PC-3 (cell line): ENCODE measurements at regions not wholly inside any gene's neighbourhood (a gene's known extent, or its start where the extent isn't known, plus 50 kb on each side); places are given as distances from the start of the nearest gene placed in this dataset.
A peak's percentile ranks its signal among the peaks of the same experiment; 100 is the strongest.

Source experiments
- ATAC-seq: fragments of 200-7000 bp; cut with Tn5 transposase; 2 replicates; pipeline ENCODE4 v1.9.1; 2020; ENCODE audit warnings: mild to moderate bottlenecking, moderate library complexity
- BruUV-seq: library from RNA; stranded (reverse); fragments of 400-500 nt; replicated peaks from 2 replicates; lab custom pipeline; 2021; lab: Mats Ljungman, UMichigan
- CTCF ChIA-PET: fragments of 300-600 bp; sonication (Branson Sonifier 250); formaldehyde crosslinking; loops from one replicate; lab custom pipeline; 2022; ENCODE audit warnings: antibody characterized with exemption; lab: Charles Lee
- POLR2A ChIA-PET: fragments of 300-600 bp; sonication (Branson Sonifier 250); formaldehyde crosslinking; loops from one replicate; lab custom pipeline; 2022; ENCODE audit warnings: antibody characterized with exemption; ENCODE audit not compliant: unreplicated experiment; lab: Charles Lee
- DNase-seq: peaks from one replicate; pipeline ENCODE4 v3.0.0-alpha.2; 2015
- H2AFZ ChIP-seq: fragments of 300-600 bp; sonication (generic); 2 replicates; pipeline ENCODE4 v1.6.0; 2016; ENCODE audit warnings: antibody characterized with exemption, low read length
- H3F3A ChIP-seq: fragments of 300-600 bp; sonication (generic); one replicate; pipeline ENCODE4 v1.6.0; 2017; ENCODE audit warnings: antibody characterized with exemption, low read length, control low read depth, mild to moderate bottlenecking; ENCODE audit not compliant: unreplicated experiment
- H3K27ac ChIP-seq: fragments of 300-600 bp; sonication (generic); 2 replicates; pipeline ENCODE4 v1.5.1; 2016; ENCODE audit warnings: mild to moderate bottlenecking, low read length
- H3K27me3 ChIP-seq: fragments of 300-600 bp; sonication (generic); 2 replicates; pipeline ENCODE4 v1.6.1; 2016; ENCODE audit warnings: low read length, mixed read lengths
- H3K36me3 ChIP-seq: fragments of 300-600 bp; sonication (generic); 2 replicates; pipeline ENCODE4 v1.6.1; 2016; ENCODE audit warnings: low read depth, mixed run types, low read length, mixed read lengths
- H3K4me1 ChIP-seq: fragments of 300-600 bp; sonication (generic); 2 replicates; pipeline ENCODE4 v1.5.1; 2016; ENCODE audit warnings: low read length; ENCODE audit not compliant: insufficient read depth
- H3K4me2 ChIP-seq: fragments of 300-600 bp; sonication (generic); 2 replicates; pipeline ENCODE4 v1.6.0; 2016; ENCODE audit warnings: low read length
- H3K4me3 ChIP-seq: fragments of 300-600 bp; sonication (generic); 2 replicates; pipeline ENCODE4 v1.5.1; 2016; ENCODE audit warnings: mild to moderate bottlenecking, low read length, mixed read lengths
- H3K79me2 ChIP-seq: fragments of 300-600 bp; sonication (generic); 2 replicates; pipeline ENCODE4 v1.6.1; 2017; ENCODE audit warnings: low read length, mixed read lengths
- H3K9ac ChIP-seq: fragments of 300-600 bp; sonication (generic); 2 replicates; pipeline ENCODE4 v1.6.0; 2016; ENCODE audit warnings: mild to moderate bottlenecking, low read length
- H3K9me2 ChIP-seq: fragments of 300-600 bp; sonication (generic); replicated peaks from 2 replicates; pipeline ENCODE4 v1.6.1; 2016; ENCODE audit warnings: mixed run types, low read length, mixed read lengths
- H3K9me3 ChIP-seq: fragments of 300-600 bp; sonication (generic); 2 replicates; pipeline ENCODE4 v1.6.1; 2016; ENCODE audit warnings: low read length, mixed read lengths
- H4K20me1 ChIP-seq: fragments of 300-600 bp; sonication (generic); 2 replicates; pipeline ENCODE4 v1.6.1; 2016; ENCODE audit warnings: low read length, mixed read lengths
- CTCF ChIP-seq: fragments of 300-600 bp; sonication (generic); conservative IDR thresholded peaks from 2 replicates; pipeline ENCODE4 v1.5.1; 2017; ENCODE audit warnings: antibody characterized with exemption, low read depth, mild to moderate bottlenecking, low read length
- EZH2 ChIP-seq: fragments of 300-600 bp; sonication (generic); IDR thresholded peaks from one replicate; pipeline ENCODE4 v1.6.1; 2017; ENCODE audit warnings: antibody characterized with exemption, mild to moderate bottlenecking, low read length; ENCODE audit not compliant: unreplicated experiment
- EZH2phosphoT487 ChIP-seq: fragments of 300-600 bp; sonication (generic); IDR thresholded peaks from 2 replicates; pipeline ENCODE4 v1.6.1; 2018; ENCODE audit warnings: mild to moderate bottlenecking, antibody characterized with exemption, low read length, borderline replicate concordance
- intact Hi-C: fragments of 100-400 bp; cut with micrococcal nuclease; formaldehyde crosslinking; loops from 2 replicates; pipeline ENCODE4 v1.9.0; 2023

GRCh38 chr3:34938784-34939183, 700.5 kb upstream of the ARPP21 start:
- H3K27ac ChIP-seq, result no peak overlapping the region
- POLR2A ChIA-PET, result no interaction called here
- no peak overlapping the region for H3K4me3 ChIP-seq
- intact Hi-C loops, result no loop called here
- H3K9ac ChIP-seq, result no peak overlapping the region
- BruUV-seq, result no TSS peak
- no peaks in the 10 kb centered on the region for H3K36me3 ChIP-seq
- no peaks in the 10 kb centered on the region for H3K79me2 ChIP-seq
- DNase-seq, result no peak
- TF ChIP-seq EZH2, result no peak
- no peak for TF ChIP-seq EZH2phosphoT487
- TF ChIP-seq CTCF, result no peak
- CTCF ChIA-PET, result no interaction called here
- no peaks in the 10 kb centered on the region for H3K4me1 ChIP-seq
- peaks cover 26% of the 10 kb centered on the region for H3K9me3 ChIP-seq
- no peaks in the 10 kb centered on the region for H3K9me2 ChIP-seq
- no peak overlapping the region for H2AFZ ChIP-seq
- no peak for ATAC-seq
- no peak overlapping the region for H3K4me2 ChIP-seq
- H4K20me1 ChIP-seq, result no peaks in the 10 kb centered on the region
- H3K27me3 ChIP-seq, result no peaks in the 10 kb centered on the region
- no peaks in the 10 kb centered on the region for H3F3A ChIP-seq

GRCh38 chr3:34942256-34942655, 697.1 kb upstream of the ARPP21 start:
- Histone ChIP-seq H3K9me2 (no peaks in the 10 kb centered on the region), H3K4me3 (no peak overlapping the region), H3K9ac (no peak overlapping the region), H3F3A (no peaks in the 10 kb centered on the region), H4K20me1 (no peaks in the 10 kb centered on the region), H3K4me1 (no peaks in the 10 kb centered on the region), H3K4me2 (no peak overlapping the region), H3K27me3 (no peaks in the 10 kb centered on the region), H3K36me3 (no peaks in the 10 kb centered on the region), H2AFZ (no peak overlapping the region), H3K27ac (no peak overlapping the region), H3K79me2 (no peaks in the 10 kb centered on the region), H3K9me3 (peaks cover 20% of the 10 kb centered on the region)
- intact Hi-C loops, result no loop called here
- BruUV-seq, result no TSS peak
- CTCF ChIA-PET, result no interaction called here
- TF ChIP-seq EZH2 (no peak), CTCF (no peak), EZH2phosphoT487 (no peak)
- DNase-seq (no peak), ATAC-seq (no peak)
- POLR2A ChIA-PET, result no interaction called here

GRCh38 chr3:34947834-34948233, 691.5 kb upstream of the ARPP21 start:
- intact Hi-C loops, result no loop called here
- peak; percentile 64 for ATAC-seq
- Histone ChIP-seq H3K36me3 (no peaks in the 10 kb centered on the region), H3K4me3 (no peak overlapping the region), H3K9ac (no peak overlapping the region), H3K27ac (no peak overlapping the region), H3K4me2 (no peak overlapping the region), H3K27me3 (no peaks in the 10 kb centered on the region), H3F3A (no peaks in the 10 kb centered on the region), H4K20me1 (no peaks in the 10 kb centered on the region), H3K79me2 (no peaks in the 10 kb centered on the region), H3K4me1 (no peaks in the 10 kb centered on the region), H2AFZ (no peak overlapping the region), H3K9me2 (no peaks in the 10 kb centered on the region), H3K9me3 (peaks cover 32% of the 10 kb centered on the region)
- POLR2A ChIA-PET, result no interaction called here
- DNase-seq, result no peak
- no peak for TF ChIP-seq EZH2
- CTCF ChIA-PET, result no interaction called here
- BruUV-seq, result no TSS peak
